Renal cortex interstitium (tissue), 11 donors: ENCODE measurements at regions not wholly inside any gene's neighbourhood (a gene's known extent, or its start where the extent isn't known, plus 50 kb on each side); places are given as distances from the start of the nearest gene placed in this dataset.
"Not testable (repeated sequence)": the region's sequence is repeated elsewhere in the genome, so short reads cannot be mapped to it uniquely, and the experiment has no call there.

Experiments used
- DNase-seq, 11 donors: peaks; one replicate each; pipeline ENCODE4 v3.0.0-alpha.2; 2013; ENCODE audit warnings: low read depth in 9 of 11, low spot score in 4 of 11; ENCODE audit errors: extremely low read depth in 1 of 11

GRCh38 chr14:21941885-21942284 is 268.3 kb upstream of the OR4E1 start:
- no peak for DNase-seq

DNA sequence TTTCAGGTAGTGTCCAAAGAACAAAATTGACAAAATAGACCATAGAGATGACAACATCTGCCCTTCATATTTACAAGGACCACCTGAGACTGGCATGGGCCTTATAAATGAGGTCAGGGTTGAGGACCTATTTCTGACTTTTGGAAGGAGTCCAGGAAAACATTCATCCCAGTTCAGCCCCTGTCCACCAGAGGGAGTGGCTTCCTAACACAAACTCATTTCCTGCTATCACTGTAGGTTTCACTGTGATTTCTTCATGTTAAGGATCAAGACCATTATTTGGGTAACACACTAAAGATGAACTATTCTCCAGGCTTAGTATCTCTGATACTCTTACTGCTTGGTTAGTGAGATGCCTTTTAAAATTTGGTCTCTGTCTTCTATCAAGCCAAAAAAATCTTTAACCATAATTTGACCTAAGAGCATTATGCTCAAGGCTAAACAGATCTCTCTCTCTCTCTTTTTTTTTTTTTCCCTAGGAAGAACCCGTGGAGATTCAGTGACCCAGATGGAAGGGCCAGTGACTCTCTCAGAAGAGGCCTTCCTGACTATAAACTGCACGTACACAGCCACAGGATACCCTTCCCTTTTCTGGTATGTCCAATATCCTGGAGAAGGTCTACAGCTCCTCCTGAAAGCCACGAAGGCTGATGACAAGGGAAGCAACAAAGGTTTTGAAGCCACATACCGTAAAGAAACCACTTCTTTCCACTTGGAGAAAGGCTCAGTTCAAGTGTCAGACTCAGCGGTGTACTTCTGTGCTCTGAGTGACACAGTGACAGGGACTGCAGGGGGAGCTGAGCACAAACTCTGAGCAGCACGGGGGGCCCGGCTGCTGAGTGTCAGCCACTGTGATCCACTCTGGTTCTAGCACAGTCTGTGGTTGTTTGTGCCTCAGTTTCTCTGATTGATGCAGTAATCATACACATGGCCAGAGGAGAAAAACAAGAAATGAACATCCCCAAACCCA is 267.6 kb upstream of the OR4E1 start:
- no peak for DNase-seq

DNA sequence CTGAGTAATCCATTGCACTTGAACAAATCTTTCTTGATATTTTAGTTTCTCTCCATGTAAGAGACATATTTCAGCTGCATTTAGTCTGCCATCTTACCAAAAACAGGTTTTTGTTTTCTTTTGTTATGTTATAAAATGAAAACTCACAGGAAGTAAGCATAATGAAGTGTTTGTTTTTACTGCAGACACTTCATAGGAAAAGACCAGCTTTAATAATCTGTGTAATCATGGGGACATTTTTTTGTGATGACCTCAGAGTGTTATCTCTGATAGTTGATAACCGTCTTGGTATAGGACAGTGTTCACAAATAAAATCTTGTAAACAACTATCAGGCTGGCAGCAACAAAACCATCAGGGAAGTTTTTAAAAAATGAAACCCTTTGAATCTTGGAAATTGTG is 266.2 kb upstream of the OR4E1 start:
- no peak for DNase-seq

DNA sequence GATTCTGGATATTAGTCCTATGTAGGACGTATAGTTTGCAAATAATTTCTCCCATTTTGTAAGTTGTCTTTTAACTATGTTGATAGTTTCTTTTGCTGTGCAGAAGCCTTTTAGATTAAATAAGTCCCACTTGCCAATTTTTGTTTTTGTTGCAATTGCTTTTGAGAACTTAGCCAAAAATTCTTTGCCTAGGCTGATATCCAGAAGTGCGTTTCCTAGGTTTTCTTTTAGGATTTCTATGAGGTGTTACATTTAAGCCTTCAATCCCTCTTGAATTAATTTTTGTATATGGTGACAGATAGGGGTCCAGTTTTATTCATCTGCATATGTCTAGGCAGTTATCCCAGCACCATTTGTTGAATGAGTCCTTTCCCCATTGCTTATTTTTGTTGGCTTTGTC is 264.4 kb upstream of the OR4E1 start:
- DNase-seq: no peak

DNA sequence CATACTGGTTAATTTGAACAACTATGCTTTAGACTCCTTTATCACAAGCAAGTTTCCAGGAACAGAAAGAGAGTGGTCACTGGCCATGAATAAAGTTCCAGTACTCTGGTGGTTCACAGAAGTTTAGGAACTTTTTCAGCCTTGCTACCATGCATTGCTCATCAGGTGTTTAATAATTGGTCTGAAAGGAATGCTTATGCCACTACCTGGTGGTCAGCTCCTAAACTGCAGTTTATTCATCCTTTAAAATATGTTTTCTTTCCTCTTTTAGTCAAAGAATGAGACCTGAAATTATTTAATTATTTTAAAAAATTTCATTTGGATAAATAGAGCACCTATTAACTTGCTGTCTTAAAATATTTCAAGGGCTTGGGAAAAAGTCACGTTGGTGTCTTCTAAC is 260.1 kb upstream of the OR4E1 start:
- no peak for DNase-seq

DNA sequence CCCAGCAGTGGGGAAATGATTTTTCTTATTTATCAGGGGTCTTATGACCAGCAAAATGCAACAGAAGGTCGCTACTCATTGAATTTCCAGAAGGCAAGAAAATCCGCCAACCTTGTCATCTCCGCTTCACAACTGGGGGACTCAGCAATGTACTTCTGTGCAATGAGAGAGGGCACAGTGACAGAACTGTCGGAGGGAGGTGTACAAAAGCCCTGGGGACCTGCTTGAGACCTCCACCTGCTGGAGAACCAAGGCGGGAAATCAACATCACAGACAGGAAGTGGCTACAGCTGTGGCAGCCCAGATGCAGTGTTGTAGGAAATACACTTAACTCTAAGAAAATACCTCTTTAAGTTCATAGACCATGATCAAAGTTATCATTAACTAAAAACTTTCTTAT is 250.9 kb upstream of the OR4E1 start:
- no peak for DNase-seq

GRCh38 chr14:21923820-21924219 is 250.2 kb upstream of the OR4E1 start:
- DNase-seq: no peak

DNA sequence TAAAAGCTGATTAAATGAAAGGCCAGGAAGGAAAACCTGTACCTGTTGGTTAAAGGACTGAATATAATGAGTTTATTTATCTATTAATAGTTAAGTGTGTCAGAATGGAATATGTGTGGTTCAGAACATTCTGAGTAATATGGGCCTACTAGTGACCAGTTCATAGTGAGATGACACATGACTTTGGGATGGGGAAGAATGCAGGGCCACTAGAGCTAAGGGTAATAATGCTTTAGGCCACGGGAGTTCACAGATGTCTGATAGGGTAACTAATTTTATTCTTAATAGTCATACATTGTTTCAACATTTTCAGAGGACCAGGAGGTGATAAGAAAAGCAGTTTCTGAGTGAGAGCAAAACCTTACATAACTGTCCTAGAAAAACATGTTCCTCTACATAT is 247.8 kb upstream of the OR4E1 start:
- no peak for DNase-seq

- peak; percentile 6 to 49 (median 21) for DNase-seq
These were observed 244.2 kb upstream of the OR4E1 start for GRCh38 chr14:21917699-21918436.

DNA sequence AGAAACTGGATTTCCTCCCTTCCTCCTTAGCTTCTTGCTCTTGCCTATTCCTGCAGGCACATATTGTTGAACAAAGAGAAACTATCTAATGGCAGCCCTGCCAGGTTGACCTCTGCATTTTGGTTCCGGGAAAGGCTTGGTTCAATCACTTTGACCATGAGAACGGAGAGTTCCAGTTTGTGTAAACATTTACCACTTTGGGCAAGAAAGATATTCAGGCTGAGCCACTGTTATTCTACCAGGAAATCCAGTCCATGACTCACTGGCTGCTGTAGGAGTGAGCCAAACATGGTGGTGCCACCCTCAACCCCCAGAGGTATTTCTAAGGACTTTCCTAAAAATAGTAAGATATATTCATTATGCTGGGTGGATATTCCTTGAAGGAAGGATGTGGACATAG is 242.2 kb upstream of the OR4E1 start:
- no peak for DNase-seq

DNA sequence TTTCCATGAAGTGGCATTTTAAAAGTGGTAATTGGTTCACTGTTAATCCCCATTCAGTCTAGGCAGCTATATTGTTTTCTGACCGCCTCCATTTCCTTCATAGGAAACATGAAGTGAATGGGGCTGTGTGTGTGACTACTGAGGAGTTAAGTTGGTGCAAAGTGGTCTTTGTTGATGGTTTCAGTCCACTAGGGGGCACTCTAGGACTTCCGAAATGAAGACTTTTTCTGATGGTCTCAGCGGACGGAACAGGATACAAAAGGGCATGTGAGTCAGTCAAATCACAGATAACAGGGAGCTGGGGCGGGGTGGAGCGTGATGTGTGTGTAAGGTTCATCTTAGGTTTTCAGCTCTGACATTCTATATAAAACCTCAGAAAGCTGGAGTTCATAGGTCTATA is 240.1 kb upstream of the OR4E1 start:
- peak; percentile 13 to 30 (median 20) for DNase-seq

DNA sequence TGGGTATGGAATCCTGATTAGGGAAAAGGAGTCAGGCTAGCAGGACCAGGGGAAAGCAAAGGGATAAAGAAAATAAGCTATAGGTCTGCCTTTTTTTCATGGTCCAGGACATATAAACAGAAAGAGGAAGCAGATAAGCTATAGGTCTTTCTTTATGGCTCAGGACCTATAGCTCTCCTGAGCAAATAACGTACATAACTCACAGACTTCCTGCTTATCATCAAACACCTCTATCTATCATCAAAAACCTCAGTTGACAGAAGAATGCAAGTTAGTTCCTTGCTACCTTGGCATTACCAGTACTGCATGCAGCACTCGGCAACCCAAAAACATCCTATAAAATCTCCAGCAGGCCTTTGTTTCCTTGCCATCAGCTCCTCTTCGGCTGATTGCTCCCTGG is 238.7 kb upstream of the OR4E1 start:
- DNase-seq: no peak

GRCh38 chr14:21911877-21912276 is 238.3 kb upstream of the OR4E1 start:
- DNase-seq: no peak

DNA sequence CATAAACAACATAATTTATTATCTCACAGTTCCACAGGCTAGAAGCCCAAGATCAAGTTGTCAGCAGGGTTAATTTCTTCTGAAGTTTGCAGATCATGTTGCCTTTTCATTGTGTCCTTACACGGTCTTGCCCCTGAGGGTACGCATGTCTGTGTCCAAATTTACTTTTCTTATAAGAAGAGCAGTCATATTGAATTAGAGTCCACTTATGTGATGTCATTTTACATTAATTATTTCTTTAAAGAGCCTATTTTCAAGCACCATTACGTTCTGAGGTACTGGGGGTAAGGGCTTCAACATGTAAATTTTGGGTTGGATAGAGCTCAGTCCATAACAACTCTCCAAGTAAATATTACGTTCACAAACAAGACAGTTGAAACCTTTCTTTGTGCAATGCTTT is 236.6 kb upstream of the OR4E1 start:
- no peak for DNase-seq

DNA sequence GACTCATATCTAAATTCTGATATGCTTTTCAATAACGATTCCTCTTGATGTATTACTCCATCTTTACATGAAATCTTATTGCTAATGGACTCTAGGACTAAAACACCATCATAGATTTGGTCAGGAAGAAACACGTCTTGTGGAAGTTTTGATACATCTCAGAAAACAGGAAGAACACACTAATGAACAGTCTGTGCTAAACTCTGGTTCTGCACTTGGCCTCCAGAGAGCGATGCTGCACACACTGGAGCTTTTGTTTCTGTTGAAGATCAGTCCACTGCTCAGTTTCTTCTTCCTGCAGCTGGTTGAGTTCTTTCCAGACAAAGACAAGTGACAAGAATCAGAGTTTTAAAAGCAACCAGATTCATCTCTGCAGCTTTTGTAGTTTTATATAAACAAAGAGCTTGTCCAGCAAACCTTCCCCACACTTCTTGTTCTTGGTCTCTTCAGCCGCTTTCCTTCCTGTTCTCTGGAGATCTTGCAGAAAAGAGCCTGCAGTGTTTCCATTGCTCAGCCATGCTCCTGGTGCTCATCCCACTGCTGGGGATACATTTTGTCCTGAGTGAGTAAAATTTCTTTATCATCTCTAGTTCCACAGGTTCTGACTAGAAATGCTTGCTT is 229.1 kb upstream of the OR4E1 start:
- no peak for DNase-seq

- not testable (repeated sequence) for DNase-seq
These were observed 221.2 kb upstream of the OR4E1 start for GRCh38 chr14:21894898-21895194.

DNA sequence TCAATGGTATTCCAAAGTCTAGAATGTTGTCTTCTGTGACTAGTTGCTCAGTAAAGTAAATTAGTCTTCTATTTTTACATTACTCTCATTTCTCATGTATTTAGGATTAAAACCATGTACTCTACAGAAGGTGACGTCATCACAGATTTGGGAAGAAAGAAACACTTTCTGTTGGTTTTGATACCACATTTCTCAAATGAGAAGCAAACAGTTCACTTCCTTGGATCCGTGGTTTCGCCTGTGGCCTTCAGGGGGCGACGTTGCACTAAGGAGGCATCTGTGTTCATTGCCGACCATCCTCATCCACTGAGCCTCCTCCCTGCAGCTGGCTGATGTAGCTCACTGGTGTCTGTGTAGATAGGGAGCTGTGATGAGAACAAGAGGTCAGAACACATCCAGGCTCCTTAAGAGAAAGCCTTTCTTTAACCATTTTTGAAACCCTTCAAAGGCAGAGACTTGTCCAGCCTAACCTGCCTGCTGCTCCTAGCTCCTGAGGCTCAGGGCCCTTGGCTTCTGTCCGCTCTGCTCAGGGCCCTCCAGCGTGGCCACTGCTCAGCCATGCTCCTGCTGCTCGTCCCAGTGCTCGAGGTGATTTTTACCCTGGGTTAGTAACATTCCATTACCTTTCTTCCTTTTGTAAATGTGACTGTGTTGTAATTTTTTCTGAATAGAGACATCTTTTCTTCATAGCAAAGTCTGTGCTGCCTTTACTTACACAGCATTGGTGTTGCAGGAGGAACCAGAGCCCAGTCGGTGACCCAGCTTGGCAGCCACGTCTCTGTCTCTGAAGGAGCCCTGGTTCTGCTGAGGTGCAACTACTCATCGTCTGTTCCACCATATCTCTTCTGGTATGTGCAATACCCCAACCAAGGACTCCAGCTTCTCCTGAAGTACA is 220.6 kb upstream of the OR4E1 start:
- no peak for DNase-seq

DNA sequence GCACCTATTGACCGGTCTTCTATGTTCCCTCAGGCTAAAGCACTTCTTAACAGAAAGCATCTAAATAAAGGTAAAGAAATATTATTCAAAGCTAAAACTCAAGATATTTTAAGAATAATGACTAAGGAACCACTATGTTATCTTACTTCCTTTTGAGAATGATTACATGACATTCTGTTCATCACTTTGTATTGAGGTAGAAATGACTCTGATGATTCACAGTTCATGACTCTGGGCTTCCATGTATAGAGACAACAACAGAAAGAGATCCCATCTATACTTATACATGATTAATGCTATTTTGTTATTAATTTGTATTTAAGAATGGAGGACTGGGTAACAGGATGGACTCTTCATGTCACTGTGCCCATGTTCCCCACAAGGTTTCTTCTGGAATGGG is 218.3 kb upstream of the OR4E1 start:
- no peak for DNase-seq

- no peak for DNase-seq
These were observed 211.4 kb upstream of the OR4E1 start for GRCh38 chr14:21884995-21885394.
